Ovary (tissue), 3 donors: ENCODE measurements at regions not wholly inside any gene's neighbourhood (a gene's known extent, or its start where the extent isn't known, plus 50 kb on each side); places are given as distances from the start of the nearest gene placed in this dataset.

Source experiments
- CTCF ChIP-seq, 3 donors: fragments of 450-650 bp in 2 of 3; fragments of 200-600 bp in 1 of 3; IDR thresholded peaks; one replicate each; pipeline versions ENCODE4 v1.5.1 to v1.8.0; 2016 to 2022; ENCODE audit warnings: antibody characterized with exemption in 3 of 3, mild to moderate bottlenecking in 1 of 3
- EP300 ChIP-seq: sonication (generic); formaldehyde crosslinking; IDR thresholded peaks from one replicate; pipeline ENCODE4 v1.6.1; 2017; ENCODE audit warnings: antibody characterized with exemption
- POLR2A ChIP-seq: fragments of 450-650 bp; IDR thresholded peaks from one replicate; pipeline ENCODE4 v1.6.1; 2017; ENCODE audit warnings: antibody characterized with exemption, mild to moderate bottlenecking, moderate library complexity
- donor health status: DM: no; HTN: no; CAD: no.

GRCh38 chr4:27886120-27886519 lies 1025.5 kb downstream of the STIM2 start:
- no peak for TF ChIP-seq CTCF (IDR thresholded peaks at IDR 0.05)
- no peak for TF ChIP-seq EP300
- no peak for TF ChIP-seq POLR2A
